HepG2 (cell line): ENCODE measurements at regions not wholly inside any gene's neighbourhood (a gene's known extent, or its start where the extent isn't known, plus 50 kb on each side); places are given as distances from the start of the nearest gene placed in this dataset.

Experiments used
- ATAC-seq: fragments of 200-7000 bp; cut with Tn5 transposase; 3 replicates; pipeline ENCODE4 v1.9.1; 2020; ENCODE audit warnings: mild to moderate bottlenecking, moderate library complexity
- BruUV-seq: library from RNA; stranded (reverse); fragments of 400-500 nt; replicated peaks from 2 replicates; lab custom pipeline; 2021; lab: Mats Ljungman, UMichigan
- CTCF ChIA-PET: fragments of 300-600 bp; formaldehyde crosslinking; extraction: SDS; loops from one replicate; lab custom pipeline; 2021; ENCODE audit warnings: low total read pairs, inconsistent platforms, low intra/inter-chr PET ratio; lab: Yijun Ruan, JAX
- POLR2A ChIA-PET: fragments of 350-600 bp; sonication (Branson Sonifier 250); formaldehyde crosslinking; loops from one replicate; lab custom pipeline; 2020; ENCODE audit warnings: antibody characterized with exemption, inconsistent platforms; lab: Yijun Ruan, JAX
- DNase-seq: peaks from one replicate; pipeline ENCODE4 v3.0.0-alpha.2; 2015; ENCODE audit warnings: low spot score
- FAIRE-seq: peaks from 3 replicates; lab custom pipeline; 2011; peaks lifted over from hg19 to GRCh38; lab: Jason Lieb, UNC
- H2AFZ ChIP-seq: one replicate; pipeline ENCODE4 v1.6.1; 2011; ENCODE audit warnings: low read length, inconsistent platforms
- H3K27ac ChIP-seq: fragments of 300-600 bp; 3 replicates; pipeline ENCODE4 v1.8.0; 2011; ENCODE audit warnings: mixed run types, mild to moderate bottlenecking, mixed read lengths, low read length, inconsistent platforms; ENCODE audit not compliant: insufficient read depth; ENCODE audit errors: extremely low read length
- H3K27me3 ChIP-seq, 2 experiments: fragments of 200-600 bp in 1 of 2; 2 replicates in 1 of 2; 3 replicates in 1 of 2; pipeline versions ENCODE4 v1.6.0 to v1.8.0; 2011; ENCODE audit warnings: low read length in 2 of 2, mild to moderate bottlenecking in 2 of 2, moderate library complexity in 2 of 2, inconsistent platforms in 1 of 2; ENCODE audit not compliant: insufficient read depth in 2 of 2, control insufficient read depth in 1 of 2
- H3K36me3 ChIP-seq, 2 experiments: fragments of 200-600 bp in 1 of 2; replicated peaks in 1 of 2; 2 replicates in 1 of 2; 3 replicates in 1 of 2; pipeline versions ENCODE4 v1.5.1 to v1.8.0; 2011; ENCODE audit warnings: low read length in 2 of 2, inconsistent platforms in 1 of 2; ENCODE audit not compliant: insufficient read depth in 2 of 2, control insufficient read depth in 1 of 2
- H3K4me1 ChIP-seq: 2 replicates; pipeline ENCODE4 v1.5.1; 2012; ENCODE audit warnings: low read length, inconsistent platforms; ENCODE audit not compliant: insufficient read depth
- H3K4me2 ChIP-seq: 2 replicates; pipeline ENCODE4 v1.6.0; 2011; ENCODE audit warnings: low read depth, low read length, inconsistent platforms
- H3K4me3 ChIP-seq, 3 experiments: fragments of 200-600 bp in 1 of 3; sonication (generic), shearing (Covaris generic) in 1 of 3; replicated peaks in 1 of 3; 2 replicates each; pipeline ENCODE4 v1.5.1; 2011 to 2016; ENCODE audit warnings: low read length in 3 of 3, inconsistent platforms in 2 of 3, low read depth in 2 of 3, mild to moderate bottlenecking in 2 of 3, control low read depth in 1 of 3, mixed read lengths in 1 of 3; ENCODE audit not compliant: insufficient read depth in 1 of 3
- H3K79me2 ChIP-seq: one replicate; pipeline ENCODE4 v1.6.1; 2011; ENCODE audit warnings: low read length, inconsistent platforms; ENCODE audit not compliant: insufficient read depth
- H3K9ac ChIP-seq: 2 replicates; pipeline ENCODE4 v1.6.0; 2011; ENCODE audit warnings: mild to moderate bottlenecking, low read depth, low read length, inconsistent platforms; ENCODE audit not compliant: insufficient read depth
- H3K9me3 ChIP-seq: 2 replicates; pipeline ENCODE4 v1.5.1; 2012; ENCODE audit warnings: mild to moderate bottlenecking, low read length
- H4K20me1 ChIP-seq: 2 replicates; pipeline ENCODE4 v1.6.0; 2011; ENCODE audit warnings: inconsistent platforms, mild to moderate bottlenecking, low read length, moderate library complexity; ENCODE audit not compliant: insufficient read depth
- GABPB1 ChIP-seq: IDR thresholded peaks from 2 replicates; pipeline ENCODE4 v1.6.1; 2016; ENCODE audit warnings: mild to moderate bottlenecking, missing genetic modification reagents, moderate library complexity, missing compliant biosample characterization
- GPN1 ChIP-seq: sonication (generic); formaldehyde crosslinking; IDR thresholded peaks from 2 replicates; pipeline ENCODE4 v1.5.1; 2020; ENCODE audit warnings: missing genetic modification reagents, borderline replicate concordance
- JARID2 ChIP-seq: sonication (generic); formaldehyde crosslinking; IDR thresholded peaks from 2 replicates; pipeline ENCODE4 v1.8.1; 2023; ENCODE audit warnings: missing genetic modification reagents, inconsistent platforms; ENCODE audit not compliant: insufficient replicate concordance
- TAF15 ChIP-seq: fragments of 200-400 bp; formaldehyde crosslinking; IDR thresholded peaks from one replicate; pipeline ENCODE4 v1.6.1; 2018; ENCODE audit warnings: mild to moderate bottlenecking, low read depth, low read length; ENCODE audit not compliant: poor library complexity, severe bottlenecking
- TRAFD1 ChIP-seq: sonication (generic); formaldehyde crosslinking; IDR thresholded peaks from 2 replicates; pipeline ENCODE4 v1.5.1; 2020; ENCODE audit warnings: missing genetic modification reagents, mild to moderate bottlenecking, borderline replicate concordance
- ZBTB39 ChIP-seq: sonication (generic); formaldehyde crosslinking; IDR thresholded peaks from 2 replicates; pipeline ENCODE4 v1.5.0; 2020; ENCODE audit warnings: missing genetic modification reagents
- ZNF12 ChIP-seq: sonication (generic); formaldehyde crosslinking; IDR thresholded peaks from 2 replicates; pipeline ENCODE4 v1.5.0; 2020; ENCODE audit warnings: missing genetic modification reagents
- ZNF136 ChIP-seq: sonication (generic); formaldehyde crosslinking; IDR thresholded peaks from 2 replicates; pipeline ENCODE4 v1.8.1; 2022; ENCODE audit warnings: low read depth, mild to moderate bottlenecking, moderate library complexity, missing genetic modification reagents
- ZNF335 ChIP-seq: sonication (generic); formaldehyde crosslinking; IDR thresholded peaks from 2 replicates; pipeline ENCODE4 v1.4.0; 2020; ENCODE audit warnings: missing genetic modification reagents
- ZNF484 ChIP-seq: sonication (generic); formaldehyde crosslinking; IDR thresholded peaks from 2 replicates; pipeline ENCODE4 v1.5.1; 2020; ENCODE audit warnings: mild to moderate bottlenecking, low read depth, missing genetic modification reagents, borderline replicate concordance
- WGBS: methylation state at CpG from one replicate; pipeline ENCODE4 v1.1.6; 2017; ENCODE audit warnings: low lambda C conversion rate; 5-methylcytosine and 5-hydroxymethylcytosine counted together
- in situ Hi-C: cut with HindIII; loops from 2 replicates; pipeline ENCODE4 v1.10.0; 2017; ENCODE audit warnings: low pct_unique_long_range_greater_than_20kb; ENCODE audit not compliant: extremely low pct_ligation_motif_present
- intact Hi-C: fragments of 100-400 bp; cut with micrococcal nuclease; formaldehyde crosslinking; loops from one replicate; pipeline ENCODE4 v1.10.0; 2022; ENCODE audit not compliant: unreplicated experiment
- TF ChIP-seq, protein P1 (sequence below): sonication (generic); formaldehyde crosslinking; IDR thresholded peaks from 2 replicates; pipeline ENCODE4 v1.5.1; 2020; ENCODE audit warnings: missing genetic modification reagents, mild to moderate bottlenecking, borderline replicate concordance

GRCh38 chr7:71042591-71042990 is 89.4 kb upstream of the GALNT17 start:
- no TSS peak for BruUV-seq
- intact Hi-C loops = no loop called here
- H3K9ac ChIP-seq = no peak overlapping the region
- CTCF ChIA-PET = no interaction called here
- no peak overlapping the region for H2AFZ ChIP-seq
- H3K36me3 ChIP-seq = no peaks in the 10 kb centered on the region
- H3K27ac ChIP-seq = no peak overlapping the region
- TF ChIP-seq ZNF335 (CRISPR knock-in tag) = no peak
- no peak for TF ChIP-seq GABPB1 (CRISPR knock-in tag)
- TF ChIP-seq ZNF12 (CRISPR knock-in tag) = no peak
- TF ChIP-seq TRAFD1 (CRISPR knock-in tag) = no peak
- H4K20me1 ChIP-seq = no peaks in the 10 kb centered on the region
- POLR2A ChIA-PET = no interaction called here
- FAIRE-seq (no peak), DNase-seq (no peak), ATAC-seq (no peak)
- H3K27me3 ChIP-seq = no peaks in the 10 kb centered on the region
- no peak overlapping the region for H3K4me3 ChIP-seq
- no peak overlapping the region for H3K4me2 ChIP-seq
- no peaks in the 10 kb centered on the region for H3K4me1 ChIP-seq
- H3K9me3 ChIP-seq = peaks cover 16% of the 10 kb centered on the region
- WGBS = 47% methylated on average over 5 of the region's 5 CpGs
- in situ Hi-C loops = no loop called here
- no peaks in the 10 kb centered on the region for H3K79me2 ChIP-seq

DNA sequence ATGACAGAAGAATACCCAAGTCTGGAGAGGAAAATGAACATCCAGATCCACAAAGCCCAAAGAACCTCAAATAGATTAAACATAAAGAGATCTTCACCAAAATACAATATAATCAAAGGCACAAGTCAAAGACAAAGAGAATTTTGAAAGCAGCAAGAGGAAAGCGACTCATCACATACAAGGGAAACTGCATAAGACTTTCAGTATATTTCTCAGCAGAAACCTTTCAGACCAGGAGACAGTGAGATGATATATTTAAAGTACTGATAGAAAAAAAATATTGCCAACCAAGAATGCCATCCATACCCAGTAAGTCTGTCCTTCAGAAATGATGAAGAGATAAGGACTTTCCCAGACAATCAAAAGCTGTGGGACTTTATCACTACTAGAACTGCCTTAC is 81.5 kb upstream of the GALNT17 start:
- H3K27me3 ChIP-seq = no peaks in the 10 kb centered on the region
- no peaks in the 10 kb centered on the region for H4K20me1 ChIP-seq
- no TSS peak for BruUV-seq
- H3K4me2 ChIP-seq = no peak overlapping the region
- WGBS = 5% methylated on average over 1 of the region's 1 CpG
- intact Hi-C loops = no loop called here
- H3K9ac ChIP-seq = no peak overlapping the region
- no peaks in the 10 kb centered on the region for H3K36me3 ChIP-seq
- in situ Hi-C loops = no loop called here
- no peaks in the 10 kb centered on the region for H3K79me2 ChIP-seq
- peaks cover 47% of the 10 kb centered on the region for H3K9me3 ChIP-seq
- CTCF ChIA-PET = no interaction called here
- H3K4me3 ChIP-seq = no peak overlapping the region
- no peak for FAIRE-seq
- no peaks in the 10 kb centered on the region for H3K4me1 ChIP-seq
- TF ChIP-seq JARID2 (CRISPR knock-in tag) (no peak), GPN1 (CRISPR knock-in tag) (no peak), ZBTB39 (CRISPR knock-in tag) (no peak), ZNF484 (CRISPR knock-in tag) (no peak), TAF15 (no peak), ZNF136 (CRISPR knock-in tag) (no peak)
- TF ChIP-seq, protein P1, sequence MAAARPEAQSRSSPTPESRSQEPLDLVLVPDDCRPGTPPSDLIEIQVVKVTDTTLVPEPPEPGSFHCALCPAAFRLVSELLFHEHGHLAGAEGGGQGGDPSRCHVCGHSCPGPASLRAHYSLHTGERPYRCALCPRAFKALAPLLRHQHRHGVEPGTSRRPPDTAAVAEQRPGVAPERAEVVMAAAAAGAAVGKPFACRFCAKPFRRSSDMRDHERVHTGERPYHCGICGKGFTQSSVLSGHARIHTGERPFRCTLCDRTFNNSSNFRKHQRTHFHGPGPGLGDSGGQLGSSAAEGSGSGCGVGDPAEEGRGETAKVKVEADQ = no peak
- TF ChIP-seq, all 625 proteins: peak for 0
- POLR2A ChIA-PET = no interaction called here
- H3K27ac ChIP-seq = no peak overlapping the region
- DNase-seq = no peak
- H2AFZ ChIP-seq = no peak overlapping the region
- no peak for ATAC-seq
